Smooth muscle cell (in vitro differentiated cells): ENCODE measurements at regions not wholly inside any gene's neighbourhood (a gene's known extent, or its start where the extent isn't known, plus 50 kb on each side); places are given as distances from the start of the nearest gene placed in this dataset.

ENCODE experiments used
- DNase-seq: peaks from one replicate; lab custom pipeline; 2025; ENCODE audit not compliant: unreplicated experiment; lab: John Stamatoyannopoulos, UW
- H2AFZ ChIP-seq: fragments of 200-600 bp; sonication (generic); 2 replicates; pipeline ENCODE4 v1.6.0; 2016; ENCODE audit warnings: antibody characterized with exemption, low read depth, mild to moderate bottlenecking
- H3F3A ChIP-seq: fragments of 200-600 bp; sonication (generic); 2 replicates; pipeline ENCODE4 v1.6.0; 2017; ENCODE audit warnings: antibody characterized with exemption, low read depth
- H3K27ac ChIP-seq: fragments of 200-600 bp; sonication (generic); 2 replicates; pipeline ENCODE4 v1.5.1; 2016; ENCODE audit warnings: low read depth, mild to moderate bottlenecking
- H3K27me3 ChIP-seq: fragments of 200-600 bp; sonication (generic); 2 replicates; pipeline ENCODE4 v1.6.1; 2016; ENCODE audit warnings: low read depth, mild to moderate bottlenecking
- H3K36me3 ChIP-seq: fragments of 200-600 bp; sonication (generic); 2 replicates; pipeline ENCODE4 v1.5.1; 2016; ENCODE audit warnings: low read depth
- H3K4me1 ChIP-seq: fragments of 200-600 bp; sonication (generic); 2 replicates; pipeline ENCODE4 v1.5.1; 2016; ENCODE audit warnings: low read depth
- H3K4me2 ChIP-seq: fragments of 200-600 bp; sonication (generic); 2 replicates; pipeline ENCODE4 v1.6.0; 2016; ENCODE audit warnings: mild to moderate bottlenecking
- H3K4me3 ChIP-seq: fragments of 200-600 bp; sonication (generic); 2 replicates; pipeline ENCODE4 v1.5.1; 2016; ENCODE audit warnings: mild to moderate bottlenecking
- H3K79me2 ChIP-seq: fragments of 200-600 bp; sonication (generic); 2 replicates; pipeline ENCODE4 v1.6.0; 2016; ENCODE audit warnings: low read depth, mild to moderate bottlenecking
- H3K9ac ChIP-seq: fragments of 200-600 bp; sonication (generic); 2 replicates; pipeline ENCODE4 v1.6.0; 2016; ENCODE audit warnings: low read depth
- H3K9me3 ChIP-seq: fragments of 200-600 bp; sonication (generic); replicated peaks from 2 replicates; pipeline ENCODE4 v1.5.1; 2016; ENCODE audit warnings: low read depth
- H4K20me1 ChIP-seq: fragments of 200-600 bp; sonication (generic); 2 replicates; pipeline ENCODE4 v1.6.0; 2016; ENCODE audit warnings: low read depth
- CTCF ChIP-seq: fragments of 200-600 bp; sonication (generic); IDR thresholded peaks from 2 replicates; pipeline ENCODE4 v1.5.1; 2017; ENCODE audit warnings: borderline replicate concordance, mild to moderate bottlenecking, antibody characterized with exemption; ENCODE audit not compliant: insufficient read depth, poor library complexity, severe bottlenecking
- WGBS: methylation state at CpG from one replicate; pipeline ENCODE4 v1.1.7; 2016; ENCODE audit warnings: low lambda C conversion rate; 5-methylcytosine and 5-hydroxymethylcytosine counted together

DNA sequence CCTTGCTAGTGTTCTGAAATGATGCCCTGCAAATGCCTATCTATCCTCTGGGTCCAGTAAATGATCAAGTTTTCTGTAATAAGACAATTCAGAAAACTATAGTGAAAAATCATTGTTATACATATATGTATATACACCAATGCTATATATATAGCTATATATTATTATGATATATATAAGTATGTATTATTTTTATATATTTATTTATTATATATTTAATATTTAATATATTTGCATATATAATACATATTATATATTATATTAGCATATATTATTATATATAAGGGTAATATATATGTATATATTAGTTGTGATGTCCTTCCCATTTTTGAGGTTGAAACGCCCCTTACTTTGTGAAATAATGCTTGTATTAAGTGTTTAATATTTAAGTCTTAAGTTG lies 181.4 kb upstream of the CACNA2D1 start:
- no peak overlapping the region for H3K9ac ChIP-seq

DNA sequence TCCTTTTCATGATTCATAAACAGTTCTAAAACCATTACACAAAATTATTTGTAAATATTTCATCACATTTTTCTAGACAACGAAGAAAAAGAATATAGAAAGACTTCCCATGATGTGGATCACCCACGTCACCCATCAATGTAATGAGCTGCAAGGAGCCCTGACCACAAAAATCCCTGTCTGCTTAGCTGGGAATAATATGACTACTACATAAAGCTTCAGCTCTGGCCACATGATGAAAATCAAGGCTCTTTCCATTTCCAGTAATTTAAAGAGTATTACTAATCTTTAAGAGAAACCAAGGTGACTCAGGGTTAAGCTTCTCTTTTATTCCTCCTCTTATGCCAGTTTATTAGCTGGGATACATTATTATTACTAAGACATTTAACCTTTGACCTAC lies 180.8 kb upstream of the CACNA2D1 start:
- Histone ChIP-seq H3K4me2 (peak overlapping the region; percentile 78), H3K4me1 (peaks cover 9% of the 10 kb centered on the region), H3K4me3 (no peak overlapping the region), H2AFZ (peak overlapping the region; percentile 41), H3K79me2 (no peaks in the 10 kb centered on the region), H3K36me3 (no peaks in the 10 kb centered on the region), H3K9me3 (no peaks in the 10 kb centered on the region), H3F3A (no peaks in the 10 kb centered on the region), H4K20me1 (no peaks in the 10 kb centered on the region), H3K9ac (peak overlapping the region; percentile 92), H3K27ac (peak overlapping the region; percentile 99), H3K27me3 (no peaks in the 10 kb centered on the region)
- WGBS, result 9% methylated on average over 2 of the region's 2 CpGs
- no peak for DNase-seq
- no peak for TF ChIP-seq CTCF

More for the DNA sequence above, 181.4 kb upstream of the CACNA2D1 start:
- Histone ChIP-seq H3K27me3 (no peaks in the 10 kb centered on the region), H3K9me3 (no peaks in the 10 kb centered on the region), H3F3A (no peaks in the 10 kb centered on the region), H3K79me2 (no peaks in the 10 kb centered on the region), H3K4me2 (peak overlapping the region; percentile 65), H3K27ac (peak overlapping the region; percentile 99), H4K20me1 (no peaks in the 10 kb centered on the region), H2AFZ (no peak overlapping the region), H3K4me3 (no peak overlapping the region), H3K4me1 (peaks cover 9% of the 10 kb centered on the region), H3K36me3 (no peaks in the 10 kb centered on the region)
- DNase-seq, result no peak
- TF ChIP-seq CTCF, result no peak
- 98% methylated on average over 1 of the region's 1 CpG for WGBS

DNA sequence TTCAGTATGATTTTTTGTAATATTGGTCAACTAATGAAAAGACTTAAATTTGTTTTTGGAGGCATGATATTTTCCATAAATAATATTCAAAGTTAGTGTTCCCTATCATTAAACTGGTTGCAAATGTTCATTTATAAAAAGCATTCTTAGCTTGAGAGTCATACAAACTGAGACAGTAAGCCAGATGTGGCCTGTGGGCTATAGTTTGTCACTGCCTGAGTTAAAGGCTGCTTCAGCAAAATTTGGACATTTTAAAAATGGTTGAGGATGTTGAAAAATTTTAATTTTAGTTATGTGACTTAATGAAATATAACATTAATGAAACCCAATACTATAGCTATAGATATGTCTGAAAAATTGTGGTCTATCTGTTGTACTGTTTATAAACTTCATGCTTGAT lies 180.2 kb upstream of the CACNA2D1 start:
- Histone ChIP-seq H3K27me3 (no peaks in the 10 kb centered on the region), H3K4me3 (no peak overlapping the region), H2AFZ (peak overlapping the region; percentile 41), H3K4me1 (peaks cover 9% of the 10 kb centered on the region), H3F3A (no peaks in the 10 kb centered on the region), H3K27ac (peak overlapping the region; percentile 99), H3K9ac (peak overlapping the region; percentile 92), H3K9me3 (no peaks in the 10 kb centered on the region), H4K20me1 (no peaks in the 10 kb centered on the region), H3K79me2 (no peaks in the 10 kb centered on the region), H3K36me3 (no peaks in the 10 kb centered on the region), H3K4me2 (peak overlapping the region; percentile 78)
- no peak for TF ChIP-seq CTCF
- DNase-seq, result no peak

DNA sequence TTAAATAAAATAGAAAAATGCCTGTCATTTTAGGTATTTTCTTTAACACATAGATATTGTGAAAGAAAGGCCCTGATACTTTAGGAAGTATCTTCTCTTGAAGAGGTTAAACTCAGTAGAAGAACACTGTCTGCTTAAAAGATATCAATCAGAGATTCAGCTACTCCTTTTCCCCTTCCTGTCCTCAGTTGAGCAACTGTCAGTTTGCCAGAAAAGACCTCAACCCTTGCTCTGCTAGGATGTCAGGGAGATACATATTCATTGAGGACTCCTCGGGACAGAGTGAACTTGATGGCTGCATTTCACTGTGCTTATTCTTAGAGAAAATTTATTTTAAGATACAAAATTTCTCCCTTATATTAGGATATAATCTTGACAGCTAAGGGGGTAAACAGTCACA lies 173.6 kb upstream of the CACNA2D1 start:
- Histone ChIP-seq H3K4me1 (no peaks in the 10 kb centered on the region), H3F3A (no peaks in the 10 kb centered on the region), H3K4me3 (no peak overlapping the region), H3K9ac (no peak overlapping the region), H3K27ac (no peak overlapping the region), H3K9me3 (no peaks in the 10 kb centered on the region), H3K4me2 (no peak overlapping the region), H2AFZ (peak overlapping the region; percentile 53), H3K27me3 (no peaks in the 10 kb centered on the region), H4K20me1 (no peaks in the 10 kb centered on the region), H3K79me2 (no peaks in the 10 kb centered on the region), H3K36me3 (no peaks in the 10 kb centered on the region)
- 93% methylated on average over 1 of the region's 1 CpG for WGBS
- DNase-seq, result no peak
- no peak for TF ChIP-seq CTCF
